NCI-H345 treated with DMSO at 0.1 percent for 48 hours (cell line): ENCODE measurements at regions not wholly inside any gene's neighbourhood (a gene's known extent, or its start where the extent isn't known, plus 50 kb on each side); places are given as distances from the start of the nearest gene placed in this dataset.

Source experiments
- DNase-seq: peaks from one replicate; lab custom pipeline; 2025; ENCODE audit not compliant: unreplicated experiment; lab: John Stamatoyannopoulos, UW

DNA sequence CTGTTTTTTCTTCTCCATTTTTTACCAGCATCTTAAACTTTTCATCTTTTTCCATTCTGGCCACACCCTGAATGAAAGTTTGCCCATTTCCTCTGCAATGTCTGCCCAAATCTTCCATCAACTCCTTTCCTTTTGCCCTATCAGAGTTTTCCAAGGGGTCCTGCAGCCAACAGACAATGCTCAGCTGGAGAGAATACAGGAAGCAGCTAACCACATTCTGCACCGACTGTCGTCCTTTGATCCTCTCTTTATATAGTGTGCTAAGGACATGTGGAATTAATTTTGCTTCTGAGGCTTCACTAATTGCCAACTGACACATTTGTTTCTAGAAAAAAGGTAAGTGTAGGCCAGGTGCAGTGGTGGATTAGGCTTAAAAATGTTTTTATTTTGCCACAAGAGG is 50.5 kb upstream of the DLX2 start:
- no peak for DNase-seq

DNA sequence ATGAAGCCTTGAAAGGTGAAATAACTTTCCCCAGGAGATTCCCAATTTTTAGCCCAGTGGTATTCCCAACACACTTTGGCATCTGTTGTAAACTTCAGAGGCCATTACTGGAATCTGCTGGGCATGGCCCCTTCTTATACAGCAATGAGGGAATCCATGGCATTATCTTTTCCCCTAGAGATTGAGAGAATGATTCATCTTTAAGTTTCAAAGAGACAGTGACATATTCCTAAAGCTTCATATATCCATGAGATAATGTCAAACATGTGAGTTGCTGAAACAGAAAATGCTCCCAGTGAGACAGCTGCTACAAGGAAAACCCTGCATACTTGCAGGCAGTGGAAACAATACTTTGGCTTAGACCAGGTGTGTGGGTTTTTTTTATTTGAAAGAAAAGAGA is 51.1 kb upstream of the DLX2 start:
- no peak for DNase-seq

DNA sequence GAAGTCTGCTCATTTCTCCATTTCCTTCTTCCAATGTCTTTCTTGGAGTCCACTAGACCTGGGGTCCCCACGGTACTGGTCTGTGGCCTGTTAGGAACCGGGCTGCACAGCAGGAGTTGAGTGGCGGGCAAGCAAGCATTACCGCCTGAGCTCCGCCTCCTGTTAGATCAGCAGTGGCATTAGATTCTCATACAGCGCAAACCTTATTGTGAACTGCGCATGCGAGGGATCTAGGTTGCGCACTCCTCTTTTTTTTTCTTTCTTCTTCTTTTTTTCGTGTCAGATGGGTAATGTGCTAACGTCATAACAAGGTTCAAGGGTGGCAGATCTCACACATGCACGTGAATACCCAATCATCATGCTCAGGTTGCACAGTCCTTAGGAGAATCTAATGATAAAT is 53.1 kb upstream of the DLX2 start:
- DNase-seq, result no peak

DNA sequence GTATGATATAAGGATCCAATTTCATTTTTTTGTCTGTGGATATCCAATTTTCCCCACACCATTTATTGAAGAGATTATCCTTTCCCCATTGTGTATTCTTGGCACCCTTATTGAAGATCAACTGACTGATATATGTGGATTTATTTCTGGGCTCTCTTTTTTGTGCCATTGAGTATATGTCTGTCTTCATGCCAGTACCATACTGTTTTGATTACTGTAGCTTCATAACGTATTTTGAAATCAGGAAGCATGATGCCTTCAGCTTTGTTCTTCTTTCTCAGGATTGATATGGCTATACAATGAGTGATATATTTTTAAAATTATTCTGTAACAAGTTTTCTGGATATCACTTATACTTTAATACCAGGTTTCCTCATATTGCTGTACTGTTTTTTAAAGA is 58.1 kb upstream of the DLX2 start:
- DNase-seq, result no peak

DNA sequence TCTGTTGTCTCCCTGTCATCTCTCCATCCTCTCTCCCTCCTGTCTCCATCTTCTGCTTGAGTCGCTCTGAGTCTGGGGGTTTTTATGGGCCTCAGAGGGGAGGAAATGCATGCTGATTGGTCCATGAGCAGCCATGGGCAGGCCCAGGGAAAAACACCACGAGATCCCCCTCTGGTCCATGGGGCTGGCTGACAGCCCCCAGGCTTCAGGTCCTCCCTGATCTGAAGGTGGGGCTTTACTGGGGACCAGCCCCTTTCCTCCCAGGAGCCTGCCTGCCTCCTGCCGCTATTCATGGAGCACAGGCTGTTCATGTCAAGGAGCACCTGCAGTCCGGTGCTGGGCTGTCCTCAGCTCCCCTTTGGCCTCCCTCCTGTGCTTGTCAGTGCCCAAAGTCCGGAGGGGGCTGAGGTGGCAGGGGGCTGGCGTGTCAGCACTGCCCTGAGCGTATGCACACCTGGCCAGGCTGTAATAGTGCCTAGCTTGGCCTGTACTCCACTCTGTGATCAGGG is 59.6 kb upstream of the DLX2 start:
- no peak for DNase-seq

DNA sequence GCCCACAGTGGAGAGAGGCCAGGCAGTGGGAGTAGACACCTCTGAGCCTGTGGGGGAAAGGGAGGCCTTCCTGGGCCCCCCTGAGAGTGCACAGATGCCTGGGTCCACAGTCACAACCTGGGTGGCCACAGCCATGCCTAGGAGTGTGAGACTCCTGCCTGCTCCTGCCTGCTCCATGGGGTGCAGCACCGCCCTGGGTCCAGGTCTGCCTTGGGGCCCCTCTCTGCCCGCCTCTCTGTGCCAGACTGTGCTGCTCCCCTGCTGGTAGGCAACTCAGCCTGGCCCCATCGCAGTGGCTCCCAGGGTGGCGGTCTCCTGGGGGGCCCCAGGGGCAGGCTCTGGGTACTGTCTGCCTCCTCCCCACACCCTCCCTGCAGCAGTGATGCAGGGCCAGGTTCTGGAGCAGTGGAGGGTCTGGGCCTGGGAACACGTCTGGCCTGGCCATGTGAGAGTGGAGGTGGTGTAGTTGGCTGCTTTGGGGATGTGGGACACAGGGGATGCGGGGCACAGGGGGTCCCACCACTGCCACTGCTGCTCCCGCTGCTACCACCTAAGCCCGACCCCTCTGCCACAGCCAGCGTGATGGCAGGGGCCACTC is 60.1 kb upstream of the DLX2 start:
- no peak for DNase-seq

DNA sequence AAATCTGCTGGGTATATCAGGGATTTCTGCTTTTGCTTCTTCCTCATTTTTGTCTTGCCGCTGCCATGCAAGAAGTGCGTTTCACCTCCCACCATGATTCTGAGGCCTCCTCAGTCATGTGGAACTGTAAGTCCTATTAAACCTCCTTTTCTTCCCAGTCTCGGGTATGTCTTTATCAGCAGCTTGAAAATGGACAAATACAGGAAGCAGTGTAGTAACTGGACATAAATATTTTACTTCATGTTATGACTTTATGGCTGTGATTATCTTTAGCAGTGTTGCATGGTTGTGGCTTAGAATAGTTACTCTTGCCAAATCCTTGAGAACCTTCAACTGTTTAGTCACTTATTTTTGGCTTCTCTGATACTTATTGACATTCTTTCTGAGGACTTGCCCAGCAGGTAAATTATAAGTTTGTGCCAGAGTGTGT is 66.2 kb upstream of the DLX2 start:
- no peak for DNase-seq

DNA sequence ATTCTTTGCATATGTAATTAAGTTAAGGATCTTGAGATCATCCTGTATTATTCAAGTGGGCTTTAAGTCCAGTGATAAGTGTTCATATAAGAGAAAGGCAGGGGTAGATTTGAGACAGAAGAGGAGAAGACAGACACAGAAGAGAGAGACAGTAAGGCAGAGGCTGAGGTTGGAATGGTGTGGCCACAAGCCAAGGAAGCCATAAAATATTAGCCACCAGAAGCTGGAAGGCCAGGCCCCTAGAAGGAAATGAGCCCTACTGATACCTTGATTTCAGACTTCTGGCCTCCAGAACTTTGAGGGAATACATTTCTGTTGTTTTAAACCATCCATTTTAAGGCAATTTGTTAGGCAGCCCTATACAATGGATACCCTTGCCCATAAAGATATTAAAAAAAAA is 66.9 kb upstream of the DLX2 start:
- DNase-seq, result no peak

DNA sequence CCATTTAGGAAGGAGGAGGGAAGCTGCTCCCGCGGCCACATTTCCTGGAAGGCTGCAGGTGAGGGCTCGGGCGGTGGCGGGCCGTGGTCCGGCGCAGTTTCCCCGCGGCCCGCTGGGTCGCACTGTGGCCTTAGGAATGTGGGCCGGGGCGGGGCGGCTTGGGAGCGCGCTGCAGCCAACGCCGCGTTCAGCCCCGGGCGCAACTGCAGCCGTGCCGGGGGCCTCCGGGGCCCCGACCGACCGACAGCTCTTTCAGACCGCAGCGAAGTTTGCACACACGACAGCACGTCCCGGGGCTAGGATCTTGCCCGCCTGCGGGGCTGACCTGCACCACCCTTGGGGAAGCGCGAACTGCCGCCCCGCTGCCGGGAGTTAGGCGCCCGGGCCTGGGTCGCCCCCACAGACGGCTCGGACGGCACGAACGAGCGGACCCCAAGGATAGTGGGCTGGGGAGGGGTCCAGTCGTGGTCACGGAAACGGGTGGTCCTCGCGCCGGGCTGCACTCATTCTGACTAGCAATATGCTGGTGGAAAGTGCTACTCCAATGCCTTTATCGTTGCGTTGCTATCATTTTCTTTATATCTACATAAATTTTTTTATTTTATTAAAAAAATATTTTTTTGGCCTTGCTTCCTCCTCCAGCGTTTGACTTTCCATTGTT is 69.9 kb upstream of the DLX2 start:
- peak; percentile 48 for DNase-seq

DNA sequence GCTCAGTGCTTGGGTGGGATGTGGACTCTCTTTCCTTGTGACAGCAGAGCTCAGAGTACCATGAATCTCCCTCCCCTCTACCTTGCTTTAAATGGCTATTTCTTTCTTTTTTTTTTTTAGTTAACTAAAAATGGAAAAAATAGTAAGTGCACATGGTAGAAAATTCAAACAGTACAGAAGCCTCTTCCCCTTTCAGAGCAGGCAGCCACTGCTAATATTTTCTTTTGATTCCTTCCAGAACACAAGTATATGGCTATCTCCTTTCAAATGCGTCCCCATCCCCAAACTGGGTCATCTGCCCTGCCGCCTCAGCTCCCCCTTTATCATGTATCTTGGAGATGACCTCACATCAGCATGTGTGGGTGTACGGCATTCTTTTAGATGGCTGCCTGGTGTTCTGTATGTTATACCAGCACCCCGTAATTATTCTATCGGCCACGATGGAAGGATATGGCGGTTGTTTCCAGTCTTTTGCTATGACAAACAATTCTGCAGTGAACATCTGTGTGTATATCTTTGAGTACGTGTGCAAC is 70.5 kb upstream of the DLX2 start:
- DNase-seq, result no peak

DNA sequence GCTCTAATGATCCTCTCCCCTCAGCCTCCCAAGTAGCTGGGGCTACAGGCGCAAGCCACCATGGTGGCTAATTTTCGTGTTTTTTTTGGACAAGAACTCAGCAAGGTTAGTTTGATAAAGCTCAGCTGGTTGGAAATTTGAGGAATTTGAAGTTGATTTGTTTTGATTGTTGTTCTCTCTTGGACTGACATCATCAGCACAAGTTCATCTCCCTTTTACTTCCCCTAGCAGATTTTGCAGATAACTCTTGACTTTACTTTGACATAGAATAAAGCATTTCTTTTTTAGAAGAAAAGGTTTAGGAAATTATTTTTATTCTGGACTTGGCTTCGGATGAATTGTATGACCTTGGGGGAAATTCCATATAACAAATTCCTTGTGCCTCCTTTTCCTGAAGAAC is 74.9 kb upstream of the DLX2 start:
- DNase-seq, result no peak

DNA sequence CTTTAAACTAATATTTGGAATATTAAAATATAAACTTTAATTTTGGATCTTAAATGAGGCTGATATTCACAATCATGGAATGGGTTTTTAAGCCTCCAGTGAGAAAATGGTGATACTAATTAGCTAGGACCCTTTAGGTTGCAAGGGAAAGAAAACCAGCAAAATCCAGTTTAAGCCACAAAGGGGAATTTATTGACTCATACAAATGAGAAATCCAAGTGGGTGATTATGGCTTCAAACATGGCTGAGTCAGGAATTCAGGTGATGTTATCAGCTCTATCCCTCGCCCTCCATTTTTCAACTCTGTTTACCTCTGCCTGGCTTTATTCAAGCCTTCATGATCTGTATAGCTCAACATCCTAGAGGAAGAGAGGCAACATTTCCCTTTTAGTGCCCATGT is 75.3 kb upstream of the DLX2 start:
- DNase-seq, result no peak

DNA sequence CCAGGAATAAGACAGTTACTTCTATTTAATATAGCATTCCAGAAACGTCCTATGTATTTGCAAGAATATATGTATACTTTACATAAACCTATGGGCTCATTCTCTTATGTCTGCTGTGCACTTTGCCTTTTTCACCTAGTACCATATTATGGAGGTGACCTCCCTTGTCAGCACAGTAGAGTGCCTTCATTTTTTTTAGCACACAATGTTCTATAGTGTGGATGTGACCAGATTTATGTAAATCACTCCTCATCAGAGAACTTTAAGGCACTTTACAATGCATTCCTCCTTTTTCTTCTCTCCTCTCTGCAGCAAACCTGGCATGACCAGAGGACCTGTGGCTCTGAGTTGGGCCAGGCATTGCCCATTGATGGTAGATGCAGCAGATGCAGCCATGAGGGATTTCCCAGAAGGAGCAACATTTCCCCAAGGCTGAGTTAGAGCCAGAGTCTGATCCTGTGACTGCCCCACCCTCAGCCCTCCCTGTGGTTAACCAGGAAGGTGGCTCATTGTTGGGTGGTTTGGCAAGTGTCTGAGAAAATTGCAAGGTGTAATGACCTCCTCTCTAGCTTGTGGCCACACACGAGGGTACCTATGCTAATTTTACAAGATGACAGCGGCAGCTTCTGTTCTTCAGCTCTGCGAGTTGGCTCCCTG is 76.5 kb upstream of the DLX2 start:
- no peak for DNase-seq

DNA sequence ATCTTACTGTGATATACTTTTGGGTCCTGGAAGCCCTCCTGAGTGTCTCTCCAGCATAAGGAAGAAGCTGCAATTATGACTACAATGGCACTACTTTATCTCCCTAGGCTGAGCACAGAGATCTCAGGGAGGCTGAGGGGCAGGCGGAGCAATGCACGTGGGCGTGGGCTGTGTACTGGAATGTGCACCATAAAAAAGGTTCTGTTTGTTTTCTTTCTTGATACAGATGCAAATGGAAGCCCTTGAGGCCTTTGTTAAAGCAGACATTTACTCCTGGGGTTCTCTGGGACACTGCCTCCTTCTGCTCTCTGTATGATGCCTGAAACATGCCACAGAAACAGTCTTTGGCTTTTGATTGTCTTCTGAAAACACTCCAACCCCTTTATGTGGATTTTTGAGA is 79.1 kb upstream of the DLX2 start:
- DNase-seq, result no peak

DNA sequence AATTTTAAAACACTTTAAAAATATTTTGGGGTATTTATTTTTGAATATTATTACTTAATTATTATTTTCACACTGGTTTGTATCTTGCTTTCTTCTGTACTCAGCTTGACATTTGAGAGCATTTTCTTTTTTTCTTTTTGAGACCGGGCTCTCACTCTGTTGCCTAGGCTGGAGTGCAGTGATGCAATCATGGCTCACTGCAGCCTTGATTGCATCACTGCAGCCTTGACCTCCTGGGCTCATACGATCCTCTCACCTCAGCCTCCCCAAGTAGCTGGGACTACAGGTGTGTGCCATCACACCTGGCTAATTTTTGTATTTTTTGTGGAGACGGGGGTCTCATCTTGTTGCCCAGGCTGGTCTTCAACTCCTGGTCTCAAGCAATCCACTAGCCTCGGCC is 79.9 kb upstream of the DLX2 start:
- DNase-seq, result no peak

DNA sequence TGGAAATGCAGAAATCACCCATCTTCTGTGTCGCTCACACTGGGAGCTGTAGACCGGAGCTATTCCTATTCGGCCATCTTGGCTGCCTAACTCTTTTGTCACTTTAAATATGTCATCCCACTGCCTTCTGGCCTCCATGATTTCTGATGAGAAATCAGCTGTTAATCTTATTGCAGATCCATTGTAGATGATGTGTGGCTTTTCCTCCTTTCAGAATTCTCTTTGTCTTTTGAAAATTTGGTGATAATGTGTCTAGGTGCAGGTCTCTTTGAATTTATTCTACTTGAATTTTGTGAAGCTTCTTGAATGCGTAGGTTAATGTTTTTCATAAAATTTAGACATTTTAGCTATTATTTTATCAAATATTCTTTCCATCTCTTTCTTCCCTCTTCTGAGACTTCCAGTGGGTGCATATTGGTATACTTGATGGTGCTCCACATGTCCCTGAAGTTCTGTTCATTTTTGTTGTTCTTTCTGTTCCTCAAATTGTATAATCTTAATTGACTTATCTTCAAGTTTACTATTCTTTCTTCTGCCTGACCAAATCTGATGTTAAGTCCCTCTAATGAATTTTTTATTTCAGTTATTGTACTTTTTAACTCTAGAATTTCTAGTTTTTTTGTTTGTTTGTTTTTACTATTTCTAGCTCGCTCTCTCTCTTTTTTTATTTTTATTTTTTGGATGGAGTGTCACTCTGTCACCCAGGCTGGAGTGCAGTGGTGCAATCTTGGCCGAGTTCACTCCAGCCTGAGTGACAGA is 90.8 kb upstream of the DLX2 start:
- DNase-seq, result no peak

DNA sequence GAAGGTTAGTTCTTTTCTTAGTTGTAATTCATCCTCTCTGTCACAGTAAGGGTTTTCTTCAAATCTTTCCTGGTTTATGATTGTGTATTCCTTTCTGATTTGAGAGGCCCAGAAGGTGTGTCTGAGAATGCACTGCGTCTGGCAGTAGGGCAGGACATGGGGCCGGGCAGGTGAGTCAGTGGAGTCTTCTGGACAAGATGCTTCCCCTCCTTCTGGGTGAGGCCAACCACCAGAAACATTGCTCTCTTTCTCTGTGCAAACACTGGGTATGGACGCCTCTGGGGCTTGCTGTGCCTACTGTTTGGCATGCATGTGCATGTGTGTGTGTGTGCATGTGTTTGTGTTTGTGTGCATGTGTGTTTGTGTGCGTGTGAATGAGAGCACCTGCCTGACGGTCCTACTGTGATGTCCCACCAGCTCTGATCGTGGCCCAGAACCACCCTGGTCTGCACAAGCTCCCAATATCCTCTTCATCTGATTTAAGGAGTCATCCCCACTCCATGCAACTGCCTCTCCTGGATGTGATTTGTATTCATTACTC is 93.2 kb upstream of the DLX2 start:
- DNase-seq, result no peak

DNA sequence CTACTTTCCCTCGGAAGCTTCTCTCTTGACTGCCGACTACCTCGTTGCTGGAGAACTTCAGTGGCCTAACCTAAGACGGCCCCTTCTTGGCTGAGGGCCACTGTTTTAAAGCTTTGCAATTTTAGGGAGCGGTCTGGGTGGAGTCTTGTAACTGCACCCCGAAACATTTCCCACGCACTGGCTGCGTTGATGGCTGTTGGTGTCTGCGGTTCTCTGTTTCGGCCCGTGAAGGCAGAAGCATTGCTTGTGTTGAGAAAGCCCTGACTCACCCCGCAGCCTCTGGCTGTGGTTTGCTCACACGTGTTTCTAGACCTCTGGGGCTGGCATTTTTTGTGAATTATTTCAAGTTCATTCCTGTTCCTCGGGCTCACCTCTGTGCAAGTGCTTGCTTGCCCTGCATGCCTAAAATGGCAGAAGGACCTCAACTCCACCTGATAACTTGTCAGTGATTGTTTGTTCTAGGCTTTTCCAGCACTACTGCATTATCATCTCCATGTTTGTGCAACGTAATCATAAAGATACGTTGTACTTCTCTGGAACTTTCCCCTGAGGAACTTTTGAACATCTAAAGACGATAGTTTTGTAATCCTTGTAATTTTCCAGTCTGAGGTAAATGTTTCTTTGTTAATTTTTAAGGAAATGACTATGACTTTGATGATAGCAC is 94.2 kb upstream of the DLX2 start:
- DNase-seq, result no peak

DNA sequence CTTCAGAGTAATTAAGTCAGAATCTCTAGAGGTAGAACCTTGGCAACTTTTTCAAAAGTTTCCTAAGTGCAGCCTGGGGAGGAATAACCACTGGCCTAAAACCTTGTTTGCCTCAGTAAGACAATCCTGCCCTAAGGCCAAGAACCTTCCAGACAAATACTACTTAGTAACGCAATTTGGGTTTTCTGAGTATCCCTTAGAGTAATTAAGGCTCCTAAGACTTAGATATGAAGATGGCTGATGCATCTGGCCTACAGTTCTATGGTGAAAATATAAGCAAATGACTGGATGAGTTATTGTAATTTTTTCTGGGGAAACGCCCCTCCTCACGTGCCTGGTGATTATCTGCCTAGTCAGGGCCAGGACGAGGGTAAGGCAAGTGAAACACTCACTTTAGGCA is 95.7 kb upstream of the DLX2 start:
- DNase-seq, result no peak

DNA sequence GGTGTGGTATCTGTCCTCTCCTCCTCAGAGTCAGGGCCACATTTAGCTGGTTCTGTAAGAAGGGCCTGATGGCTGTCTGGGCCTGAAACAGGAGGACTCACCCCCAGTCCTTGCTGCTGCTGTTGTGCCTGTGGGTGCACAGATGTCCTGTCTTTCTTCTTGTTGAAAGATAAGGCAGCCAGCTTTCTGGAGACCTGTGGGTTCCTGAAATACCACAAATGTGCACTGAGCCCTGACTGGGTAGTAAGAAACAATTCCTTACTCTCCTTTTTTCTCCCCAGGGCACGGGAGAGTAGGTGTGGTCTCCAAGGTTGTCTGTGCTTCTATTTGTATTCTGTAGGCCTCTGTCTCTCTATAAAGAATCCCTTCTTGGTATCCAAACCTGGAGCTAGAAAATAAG is 96.2 kb upstream of the DLX2 start:
- DNase-seq, result no peak
